IPS-18c (cell line): ENCODE measurements at regions not wholly inside any gene's neighbourhood (a gene's known extent, or its start where the extent isn't known, plus 50 kb on each side); places are given as distances from the start of the nearest gene placed in this dataset.

Experiments used
- H3K4me3 ChIP-seq: 2 replicates; pipeline ENCODE4 v1.7.0; 2013; ENCODE audit warnings: low read depth, mild to moderate bottlenecking, low read length, moderate library complexity; ENCODE audit not compliant: insufficient read depth
- H3K9me3 ChIP-seq: one replicate; pipeline ENCODE4 v1.6.1; 2013; ENCODE audit warnings: mild to moderate bottlenecking, low read length, moderate library complexity; ENCODE audit not compliant: control insufficient read depth, insufficient read depth

- no peak overlapping the region for H3K4me3 ChIP-seq
- H3K9me3 ChIP-seq, result no peaks in the 10 kb centered on the region
Observed at GRCh38 chr20:12641619-12642018, 367.2 kb upstream of the SPTLC3 start.

- no peaks in the 10 kb centered on the region for H3K9me3 ChIP-seq
Observed at GRCh38 chr20:12644461-12644860, 364.3 kb upstream of the SPTLC3 start.

GRCh38 chr20:12649234-12649633, 359.5 kb upstream of the SPTLC3 start:
- no peaks in the 10 kb centered on the region for H3K9me3 ChIP-seq
- H3K4me3 ChIP-seq, result no peak overlapping the region

More at GRCh38 chr20:12644461-12644860, 364.3 kb upstream of the SPTLC3 start:
- H3K4me3 ChIP-seq, result no peak overlapping the region

- Histone ChIP-seq H3K9me3 (no peaks in the 10 kb centered on the region), H3K4me3 (no peak overlapping the region)
Observed at GRCh38 chr20:12653642-12654041, 355.1 kb upstream of the SPTLC3 start.

GRCh38 chr20:12659942-12660341, 348.8 kb upstream of the SPTLC3 start:
- Histone ChIP-seq H3K4me3 (no peak overlapping the region), H3K9me3 (no peaks in the 10 kb centered on the region)

- Histone ChIP-seq H3K9me3 (no peaks in the 10 kb centered on the region), H3K4me3 (no peak overlapping the region)
Observed at GRCh38 chr20:12660918-12661317, 347.9 kb upstream of the SPTLC3 start.

- Histone ChIP-seq H3K9me3 (no peaks in the 10 kb centered on the region), H3K4me3 (no peak overlapping the region)
Observed at GRCh38 chr20:12670301-12670700, 338.5 kb upstream of the SPTLC3 start.

- Histone ChIP-seq H3K9me3 (no peaks in the 10 kb centered on the region), H3K4me3 (no peak overlapping the region)
Observed at GRCh38 chr20:12673352-12673751, 335.4 kb upstream of the SPTLC3 start.

- Histone ChIP-seq H3K4me3 (no peak overlapping the region), H3K9me3 (peaks cover 2% of the 10 kb centered on the region)
Observed at GRCh38 chr20:12677925-12678324, 330.8 kb upstream of the SPTLC3 start.

- peaks cover 2% of the 10 kb centered on the region for H3K9me3 ChIP-seq
- H3K4me3 ChIP-seq, result no peak overlapping the region
Observed at GRCh38 chr20:12679447-12679846, 329.3 kb upstream of the SPTLC3 start.

GRCh38 chr20:12682613-12683012, 326.2 kb upstream of the SPTLC3 start:
- Histone ChIP-seq H3K9me3 (peaks cover 2% of the 10 kb centered on the region), H3K4me3 (no peak overlapping the region)

- Histone ChIP-seq H3K9me3 (no peaks in the 10 kb centered on the region), H3K4me3 (no peak overlapping the region)
Observed at GRCh38 chr20:12687476-12687875, 321.3 kb upstream of the SPTLC3 start.

GRCh38 chr20:12695937-12696336, 312.8 kb upstream of the SPTLC3 start:
- no peak overlapping the region for H3K4me3 ChIP-seq
- H3K9me3 ChIP-seq, result no peaks in the 10 kb centered on the region

- no peak overlapping the region for H3K4me3 ChIP-seq
- H3K9me3 ChIP-seq, result no peaks in the 10 kb centered on the region
Observed at GRCh38 chr20:12698817-12699216, 310.0 kb upstream of the SPTLC3 start.

- H3K4me3 ChIP-seq, result no peak overlapping the region
- no peaks in the 10 kb centered on the region for H3K9me3 ChIP-seq
Observed at GRCh38 chr20:12699374-12700228, 309.2 kb upstream of the SPTLC3 start.

- Histone ChIP-seq H3K9me3 (no peaks in the 10 kb centered on the region), H3K4me3 (no peak overlapping the region)
Observed at GRCh38 chr20:12700701-12701100, 308.1 kb upstream of the SPTLC3 start.

- H3K4me3 ChIP-seq, result no peak overlapping the region
- no peaks in the 10 kb centered on the region for H3K9me3 ChIP-seq
Observed at GRCh38 chr20:12702312-12702711, 306.5 kb upstream of the SPTLC3 start.

GRCh38 chr20:12715371-12715770, 293.4 kb upstream of the SPTLC3 start:
- Histone ChIP-seq H3K4me3 (no peak overlapping the region), H3K9me3 (no peaks in the 10 kb centered on the region)
